ENCODE measurements at regions not wholly inside any gene's neighbourhood (a gene's known extent, or its start where the extent isn't known, plus 50 kb on each side); places are given as distances from the start of the nearest gene placed in this dataset.

DNA sequence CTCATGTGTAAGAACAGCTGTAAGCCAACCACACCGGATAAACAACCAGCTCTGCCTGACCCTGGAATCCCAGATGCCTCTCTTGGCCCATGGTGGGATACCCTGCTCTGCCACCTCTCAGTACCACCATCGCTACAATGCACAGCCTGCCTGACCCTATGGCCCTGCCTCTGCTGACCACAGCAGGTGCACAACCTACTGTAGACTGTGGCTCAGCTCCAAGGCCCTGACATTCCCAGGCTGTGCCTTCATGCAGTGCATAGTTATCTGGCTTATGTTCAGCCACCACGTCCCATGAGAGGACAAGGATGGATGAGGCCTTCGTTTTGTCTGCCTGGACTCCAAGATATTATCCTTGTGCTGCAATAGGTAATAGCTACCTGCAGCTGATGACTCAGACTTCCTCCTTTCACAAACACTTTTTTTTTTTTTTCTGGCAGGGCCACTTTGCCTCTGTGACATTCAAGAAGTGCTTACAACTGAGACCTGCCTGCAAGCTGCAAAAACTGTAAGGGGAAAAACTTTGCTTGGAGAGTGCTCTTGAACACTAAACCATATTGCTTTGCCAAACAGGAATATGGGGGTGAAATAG, 177.7 kb downstream of the URB2 start:
- ChIA-PET CTCF (interaction anchor here (0.7 kb wide), 1 partner anchor 87 kb away, joined by 3 read pairs; no protein-coding TSS in a partner anchor), POLR2A (ENCODE audit: unreplicated experiment) (no interaction called here)
- H3K79me2 ChIP-seq (ENCODE audit: low read length): no peaks in the 10 kb centered on the region
- DNase-seq (peak; percentile 68), ATAC-seq (no peak)
- no peaks in the 10 kb centered on the region; the same call in 1 of the 2 replicates for H3K4me1 ChIP-seq (ENCODE audit: insufficient read depth, low read length)
- H3K36me3 ChIP-seq (ENCODE audit: low read depth, low read length): no peaks in the 10 kb centered on the region
- H3K9me3 ChIP-seq (ENCODE audit: low read length): peaks cover 16% of the 10 kb centered on the region
- H3K4me3 ChIP-seq (ENCODE audit: low read length): no peak overlapping the region
- TF ChIP-seq, protein P1, sequence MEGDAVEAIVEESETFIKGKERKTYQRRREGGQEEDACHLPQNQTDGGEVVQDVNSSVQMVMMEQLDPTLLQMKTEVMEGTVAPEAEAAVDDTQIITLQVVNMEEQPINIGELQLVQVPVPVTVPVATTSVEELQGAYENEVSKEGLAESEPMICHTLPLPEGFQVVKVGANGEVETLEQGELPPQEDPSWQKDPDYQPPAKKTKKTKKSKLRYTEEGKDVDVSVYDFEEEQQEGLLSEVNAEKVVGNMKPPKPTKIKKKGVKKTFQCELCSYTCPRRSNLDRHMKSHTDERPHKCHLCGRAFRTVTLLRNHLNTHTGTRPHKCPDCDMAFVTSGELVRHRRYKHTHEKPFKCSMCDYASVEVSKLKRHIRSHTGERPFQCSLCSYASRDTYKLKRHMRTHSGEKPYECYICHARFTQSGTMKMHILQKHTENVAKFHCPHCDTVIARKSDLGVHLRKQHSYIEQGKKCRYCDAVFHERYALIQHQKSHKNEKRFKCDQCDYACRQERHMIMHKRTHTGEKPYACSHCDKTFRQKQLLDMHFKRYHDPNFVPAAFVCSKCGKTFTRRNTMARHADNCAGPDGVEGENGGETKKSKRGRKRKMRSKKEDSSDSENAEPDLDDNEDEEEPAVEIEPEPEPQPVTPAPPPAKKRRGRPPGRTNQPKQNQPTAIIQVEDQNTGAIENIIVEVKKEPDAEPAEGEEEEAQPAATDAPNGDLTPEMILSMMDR (conservative IDR thresholded peaks at IDR 0.05; ENCODE audit: low read depth, low read length): no peak
- TF ChIP-seq EZH2 (IDR thresholded peaks at IDR 0.05; ENCODE audit: low read length, unreplicated experiment): no peak
- no peak for TF ChIP-seq EZH2phosphoT487 (IDR thresholded peaks at IDR 0.05; ENCODE audit: borderline replicate concordance, low read length)
- no TSS peak for BruUV-seq (replicated peaks)
- H3K27ac ChIP-seq (ENCODE audit: low read length): no peak overlapping the region
- H3K4me2 ChIP-seq (ENCODE audit: low read length): no peak overlapping the region
- H3K27me3 ChIP-seq (ENCODE audit: low read length): peaks cover 24% of the 10 kb centered on the region
- no peaks in the 10 kb centered on the region for H4K20me1 ChIP-seq (ENCODE audit: low read length)
- H3K9me2 ChIP-seq (replicated peaks; ENCODE audit: low read length): no peaks in the 10 kb centered on the region
- no peaks in the 10 kb centered on the region for H3F3A ChIP-seq (ENCODE audit: low read length, unreplicated experiment)
- no peak overlapping the region for H2AFZ ChIP-seq (ENCODE audit: low read length)
- intact Hi-C loops (cut with micrococcal nuclease): no loop called here
- H3K9ac ChIP-seq (ENCODE audit: low read length): no peak overlapping the region

DNA sequence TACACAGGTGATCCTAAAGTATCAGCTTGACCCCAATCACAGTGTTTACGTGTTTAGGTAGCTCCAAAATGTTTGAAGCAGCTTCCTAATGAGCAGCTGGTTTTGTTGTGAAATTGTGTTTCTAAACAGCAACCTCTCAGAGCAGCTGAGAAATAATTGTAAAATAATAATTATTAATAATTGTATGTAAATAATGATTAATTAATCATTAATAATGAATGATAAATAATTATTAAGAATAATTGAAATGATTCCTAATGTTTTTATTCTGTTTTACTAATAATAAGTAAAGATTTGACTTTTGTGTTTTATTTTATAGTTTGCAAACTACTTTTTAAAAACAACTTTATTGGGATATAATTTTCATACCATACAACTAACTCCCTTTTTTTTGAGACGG, 182.2 kb downstream of the URB2 start:
- ChIA-PET POLR2A (ENCODE audit: unreplicated experiment) (interaction anchor here (0.7 kb wide), 1 partner anchor 143 kb away, joined by 6 read pairs; no protein-coding TSS in a partner anchor), CTCF (no interaction called here)
- Histone ChIP-seq H3K4me2 (ENCODE audit: low read length) (no peak overlapping the region), H3K9me3 (ENCODE audit: low read length) (peaks cover 27% of the 10 kb centered on the region), H4K20me1 (ENCODE audit: low read length) (no peaks in the 10 kb centered on the region), H2AFZ (ENCODE audit: low read length) (no peak overlapping the region), H3F3A (ENCODE audit: low read length, unreplicated experiment) (no peaks in the 10 kb centered on the region), H3K9me2 (replicated peaks; ENCODE audit: low read length) (no peaks in the 10 kb centered on the region), H3K36me3 (ENCODE audit: low read depth, low read length) (no peaks in the 10 kb centered on the region), H3K27me3 (ENCODE audit: low read length) (peaks cover 31% of the 10 kb centered on the region), H3K4me3 (ENCODE audit: low read length) (no peak overlapping the region), H3K9ac (ENCODE audit: low read length) (no peak overlapping the region), H3K4me1 (ENCODE audit: insufficient read depth, low read length) (no peaks in the 10 kb centered on the region; the same call in 1 of the 2 replicates), H3K27ac (ENCODE audit: low read length) (no peak overlapping the region), H3K79me2 (ENCODE audit: low read length) (no peaks in the 10 kb centered on the region)
- intact Hi-C loops (cut with micrococcal nuclease): no loop called here
- DNase-seq (no peak), ATAC-seq (no peak)
- TF ChIP-seq, protein P1 (conservative IDR thresholded peaks at IDR 0.05; ENCODE audit: low read depth, low read length): no peak
- TF ChIP-seq EZH2 (IDR thresholded peaks at IDR 0.05; ENCODE audit: low read length, unreplicated experiment): no peak
- TF ChIP-seq EZH2phosphoT487 (IDR thresholded peaks at IDR 0.05; ENCODE audit: borderline replicate concordance, low read length): no peak
- no TSS peak for BruUV-seq (replicated peaks)

DNA sequence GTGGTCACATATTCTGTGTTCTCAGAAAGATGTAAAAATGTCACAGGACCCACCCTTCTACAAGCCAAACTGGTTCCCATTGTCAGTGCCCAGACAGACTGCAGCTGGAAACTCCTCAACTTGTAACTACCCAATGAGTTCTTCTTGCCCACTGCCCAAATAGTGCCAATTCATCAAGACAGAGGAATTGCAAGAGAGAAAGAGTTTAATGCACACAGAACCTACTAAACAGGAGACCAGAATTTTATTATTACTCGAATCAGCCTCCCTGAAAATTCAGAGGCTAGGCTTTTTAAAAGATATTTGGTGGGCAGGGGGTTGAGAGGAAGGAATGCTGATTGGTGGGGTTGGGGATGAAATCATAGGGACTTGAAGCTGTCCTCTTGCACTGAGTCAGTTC, 184.1 kb downstream of the URB2 start:
- ChIA-PET CTCF (no interaction called here), POLR2A (ENCODE audit: unreplicated experiment) (no interaction called here)
- Histone ChIP-seq H3K4me1 (ENCODE audit: insufficient read depth, low read length) (no peaks in the 10 kb centered on the region), H4K20me1 (ENCODE audit: low read length) (no peaks in the 10 kb centered on the region), H3K4me3 (ENCODE audit: low read length) (no peak overlapping the region), H3K4me2 (ENCODE audit: low read length) (no peak overlapping the region), H3K9ac (ENCODE audit: low read length) (no peak overlapping the region), H3K9me2 (replicated peaks; ENCODE audit: low read length) (no peaks in the 10 kb centered on the region), H3F3A (ENCODE audit: low read length, unreplicated experiment) (no peaks in the 10 kb centered on the region), H3K79me2 (ENCODE audit: low read length) (no peaks in the 10 kb centered on the region), H2AFZ (ENCODE audit: low read length) (no peak overlapping the region), H3K27ac (ENCODE audit: low read length) (no peak overlapping the region), H3K9me3 (ENCODE audit: low read length) (peaks cover 18% of the 10 kb centered on the region), H3K27me3 (ENCODE audit: low read length) (peaks cover 50% of the 10 kb centered on the region), H3K36me3 (ENCODE audit: low read depth, low read length) (no peaks in the 10 kb centered on the region)
- TF ChIP-seq EZH2phosphoT487 (IDR thresholded peaks at IDR 0.05; ENCODE audit: borderline replicate concordance, low read length) (no peak), EZH2 (IDR thresholded peaks at IDR 0.05; ENCODE audit: low read length, unreplicated experiment) (no peak)
- TF ChIP-seq, protein P1 (conservative IDR thresholded peaks at IDR 0.05; ENCODE audit: low read depth, low read length): no peak
- DNase-seq (no peak), ATAC-seq (no peak)
- intact Hi-C loops (cut with micrococcal nuclease): no loop called here
- BruUV-seq (replicated peaks): no TSS peak
